ENCODE measurements at regions not wholly inside any gene's neighbourhood (a gene's known extent, or its start where the extent isn't known, plus 50 kb on each side); places are given as distances from the start of the nearest gene placed in this dataset.

DNA sequence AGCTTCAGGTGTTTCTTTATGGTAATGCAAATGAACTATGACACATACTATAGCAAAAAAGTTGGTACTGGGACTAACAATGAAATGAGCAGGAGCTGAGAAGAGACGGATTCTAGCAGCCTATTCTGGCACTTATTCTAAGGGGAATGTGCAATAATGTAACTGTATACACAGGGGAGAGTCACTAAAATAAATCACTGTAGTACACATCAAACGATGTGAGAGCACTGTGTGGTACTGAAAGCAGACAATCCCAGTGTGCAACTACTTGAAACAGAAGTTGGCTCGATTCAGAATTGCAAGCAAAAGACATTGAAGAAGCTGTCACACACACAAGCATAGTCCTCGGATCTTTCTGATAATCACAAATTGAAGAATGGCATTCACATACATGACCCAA is 1713.0 kb upstream of the CDH9 start:
- Histone ChIP-seq H3K4me3 (ENCODE audit: low read depth, low read length) (no peak overlapping the region), H3K36me3 (ENCODE audit: control insufficient read depth, insufficient read depth, low read length) (no peaks in the 10 kb centered on the region), H3K27me3 (ENCODE audit: control insufficient read depth, insufficient read depth, low read length) (no peaks in the 10 kb centered on the region)
- no peak for FAIRE-seq
- TF ChIP-seq, protein P1, sequence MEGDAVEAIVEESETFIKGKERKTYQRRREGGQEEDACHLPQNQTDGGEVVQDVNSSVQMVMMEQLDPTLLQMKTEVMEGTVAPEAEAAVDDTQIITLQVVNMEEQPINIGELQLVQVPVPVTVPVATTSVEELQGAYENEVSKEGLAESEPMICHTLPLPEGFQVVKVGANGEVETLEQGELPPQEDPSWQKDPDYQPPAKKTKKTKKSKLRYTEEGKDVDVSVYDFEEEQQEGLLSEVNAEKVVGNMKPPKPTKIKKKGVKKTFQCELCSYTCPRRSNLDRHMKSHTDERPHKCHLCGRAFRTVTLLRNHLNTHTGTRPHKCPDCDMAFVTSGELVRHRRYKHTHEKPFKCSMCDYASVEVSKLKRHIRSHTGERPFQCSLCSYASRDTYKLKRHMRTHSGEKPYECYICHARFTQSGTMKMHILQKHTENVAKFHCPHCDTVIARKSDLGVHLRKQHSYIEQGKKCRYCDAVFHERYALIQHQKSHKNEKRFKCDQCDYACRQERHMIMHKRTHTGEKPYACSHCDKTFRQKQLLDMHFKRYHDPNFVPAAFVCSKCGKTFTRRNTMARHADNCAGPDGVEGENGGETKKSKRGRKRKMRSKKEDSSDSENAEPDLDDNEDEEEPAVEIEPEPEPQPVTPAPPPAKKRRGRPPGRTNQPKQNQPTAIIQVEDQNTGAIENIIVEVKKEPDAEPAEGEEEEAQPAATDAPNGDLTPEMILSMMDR (IDR thresholded peaks at IDR 0.05; ENCODE audit: insufficient read depth, low read length, severe bottlenecking), result no peak
- no peak for DNase-seq (ENCODE audit: low read depth)

DNA sequence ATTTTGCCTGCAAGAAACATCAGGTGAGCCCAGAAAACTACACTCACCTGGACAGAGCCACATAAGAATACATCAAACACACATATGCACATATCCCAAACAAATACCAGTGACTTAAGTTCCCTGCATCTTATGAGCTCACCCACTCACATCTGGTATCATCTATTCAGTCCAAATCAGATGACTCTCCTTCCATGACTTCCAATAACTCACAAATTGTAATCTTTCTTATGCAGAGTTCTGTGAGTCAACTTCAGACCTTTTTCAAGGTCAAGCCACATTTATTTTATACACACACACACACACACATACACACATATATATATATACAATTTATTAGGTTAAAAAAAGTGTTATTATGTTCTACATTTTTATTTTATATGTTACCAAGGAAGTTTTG is 1711.9 kb upstream of the CDH9 start:
- TF ChIP-seq, protein P1 (IDR thresholded peaks at IDR 0.05; ENCODE audit: insufficient read depth, low read length, severe bottlenecking), result no peak
- no peak for FAIRE-seq
- no peak for DNase-seq (ENCODE audit: low read depth)
- H3K27me3 ChIP-seq (ENCODE audit: control insufficient read depth, insufficient read depth, low read length), result no peaks in the 10 kb centered on the region
- H3K4me3 ChIP-seq (ENCODE audit: low read depth, low read length), result no peak overlapping the region
- no peaks in the 10 kb centered on the region for H3K36me3 ChIP-seq (ENCODE audit: control insufficient read depth, insufficient read depth, low read length)

DNA sequence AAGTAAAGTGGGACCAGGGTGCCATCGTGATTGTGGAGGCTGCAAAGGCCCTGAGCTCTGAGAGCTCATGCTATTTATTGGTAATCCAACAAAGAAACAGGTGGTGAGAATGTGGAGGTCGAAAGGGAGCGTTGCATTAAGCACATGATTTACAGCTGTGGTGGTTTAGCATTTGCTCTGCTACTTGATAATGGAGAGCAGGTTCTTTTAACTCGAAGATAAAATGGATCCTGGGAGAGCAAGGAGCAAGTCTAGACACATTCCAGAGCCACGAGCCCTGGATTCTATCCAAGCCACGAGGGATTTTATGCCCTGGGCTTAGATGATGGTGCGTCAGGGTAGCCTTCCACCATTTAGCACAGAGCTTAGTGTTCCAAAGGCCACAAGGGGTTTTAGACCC is 1710.1 kb upstream of the CDH9 start:
- Histone ChIP-seq H3K36me3 (ENCODE audit: control insufficient read depth, insufficient read depth, low read length) (no peaks in the 10 kb centered on the region), H3K27me3 (ENCODE audit: control insufficient read depth, insufficient read depth, low read length) (no peaks in the 10 kb centered on the region), H3K4me3 (ENCODE audit: low read depth, low read length) (no peak overlapping the region)
- FAIRE-seq (no peak), DNase-seq (ENCODE audit: low read depth) (no peak)
- TF ChIP-seq, protein P1 (IDR thresholded peaks at IDR 0.05; ENCODE audit: insufficient read depth, low read length, severe bottlenecking), result no peak

DNA sequence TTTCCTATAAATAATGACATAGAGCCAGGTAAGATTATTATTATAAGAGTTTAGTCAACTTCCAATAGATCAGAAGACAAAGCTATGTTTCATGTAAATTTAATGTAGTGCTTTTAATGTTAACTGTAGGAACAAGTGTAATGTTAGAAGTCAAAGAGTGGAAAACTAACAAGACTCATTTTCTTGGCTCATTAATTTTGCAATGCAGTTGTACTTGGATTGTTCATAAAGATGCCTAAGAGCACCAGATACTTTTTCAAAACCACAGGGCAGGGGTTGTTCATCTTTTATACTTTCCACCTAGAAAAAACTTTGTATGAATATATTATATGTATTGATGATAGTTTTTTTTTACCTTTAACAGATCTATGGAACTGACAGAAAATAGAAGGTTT is 1705.3 kb upstream of the CDH9 start:
- no peak overlapping the region for H3K4me3 ChIP-seq (ENCODE audit: low read depth, low read length)
- FAIRE-seq, result no peak
- TF ChIP-seq, protein P1 (IDR thresholded peaks at IDR 0.05; ENCODE audit: insufficient read depth, low read length, severe bottlenecking), result no peak

GRCh38 chr5:28743025-28743715 is 1704.8 kb upstream of the CDH9 start:
- Histone ChIP-seq H3K36me3 (ENCODE audit: control insufficient read depth, insufficient read depth, low read length) (no peaks in the 10 kb centered on the region), H3K4me3 (ENCODE audit: low read depth, low read length) (no peak overlapping the region), H3K27me3 (ENCODE audit: control insufficient read depth, insufficient read depth, low read length) (no peaks in the 10 kb centered on the region)
- DNase-seq (ENCODE audit: low read depth) (no peak), FAIRE-seq (no peak)
- TF ChIP-seq, protein P1 (IDR thresholded peaks at IDR 0.05; ENCODE audit: insufficient read depth, low read length, severe bottlenecking), result no peak

More for the DNA sequence above, 1705.3 kb upstream of the CDH9 start:
- DNase-seq (ENCODE audit: low read depth), result no peak
- Histone ChIP-seq H3K36me3 (ENCODE audit: control insufficient read depth, insufficient read depth, low read length) (no peaks in the 10 kb centered on the region), H3K27me3 (ENCODE audit: control insufficient read depth, insufficient read depth, low read length) (no peaks in the 10 kb centered on the region)

GRCh38 chr5:28737682-28738081 is 1699.3 kb upstream of the CDH9 start:
- Histone ChIP-seq H3K4me3 (ENCODE audit: low read depth, low read length) (no peak overlapping the region), H3K36me3 (ENCODE audit: control insufficient read depth, insufficient read depth, low read length) (no peaks in the 10 kb centered on the region), H3K27me3 (ENCODE audit: control insufficient read depth, insufficient read depth, low read length) (no peaks in the 10 kb centered on the region)
- DNase-seq (ENCODE audit: low read depth) (no peak), FAIRE-seq (no peak)
- TF ChIP-seq, protein P1 (IDR thresholded peaks at IDR 0.05; ENCODE audit: insufficient read depth, low read length, severe bottlenecking), result no peak
